H1 (cell line): ENCODE measurements at regions not wholly inside any gene's neighbourhood (a gene's known extent, or its start where the extent isn't known, plus 50 kb on each side); places are given as distances from the start of the nearest gene placed in this dataset.

Experiments
- EP300 ChIP-seq, 2 experiments: IDR thresholded peaks; 1 replicate in 1 of 2; 2 replicates in 1 of 2; pipeline ENCODE4 v1.6.1; 2011 to 2012; ENCODE audit warnings: low read depth in 2 of 2, low read length in 2 of 2, mild to moderate bottlenecking in 2 of 2, borderline replicate concordance in 1 of 2, inconsistent platforms in 1 of 2, moderate library complexity in 1 of 2
- JUND ChIP-seq: IDR thresholded peaks from 2 replicates; pipeline ENCODE4 v1.6.1; 2011; ENCODE audit warnings: mild to moderate bottlenecking, improper control_type of control experiment, low read length
- NRF1 ChIP-seq: IDR thresholded peaks from 2 replicates; pipeline ENCODE4 v1.6.1; 2011; ENCODE audit warnings: mild to moderate bottlenecking, low read depth, low read length, improper control_type of control experiment
- POLR2A ChIP-seq, 2 experiments: IDR thresholded peaks; 1 replicate in 1 of 2; 2 replicates in 1 of 2; pipeline ENCODE4 v1.6.1; 2011; ENCODE audit warnings: low read depth in 2 of 2, low read length in 2 of 2, mild to moderate bottlenecking in 2 of 2; ENCODE audit errors: control extremely low read depth in 1 of 2
- SP1 ChIP-seq: IDR thresholded peaks from 2 replicates; pipeline ENCODE4 v1.6.1; 2011; ENCODE audit warnings: low read depth, low read length

GRCh38 chr1:216898801-216899200 lies 175.6 kb upstream of the ESRRG start (continued):
- TF ChIP-seq EP300 (IDR thresholded peaks at IDR 0.05; ENCODE audit: borderline replicate concordance in 1 of 2, low read depth in 2 of 2, low read length in 2 of 2) = no peak
- TF ChIP-seq POLR2A (IDR thresholded peaks at IDR 0.05; ENCODE audit: control extremely low read depth in 1 of 2, low read depth in 2 of 2, low read length in 2 of 2) = no peak
- no peak for TF ChIP-seq NRF1
- TF ChIP-seq SP1 = no peak
- no peak for TF ChIP-seq JUND
